ENCODE measurements at regions not wholly inside any gene's neighbourhood (a gene's known extent, or its start where the extent isn't known, plus 50 kb on each side); places are given as distances from the start of the nearest gene placed in this dataset.

- H3K27ac ChIP-seq (ENCODE audit: low read length) = no peak overlapping the region
- H3K4me1 Mint-ChIP-seq = no peaks in the 10 kb centered on the region
- H3K4me1 ChIP-seq (ENCODE audit: control insufficient read depth, insufficient read depth, low read length) = peaks cover 3% of the 10 kb centered on the region
- no peaks in the 10 kb centered on the region for H3K36me3 ChIP-seq (ENCODE audit: control insufficient read depth, insufficient read depth, low read length)
- peaks cover 0 to 6% of the 10 kb centered on the region in 2 donors for H3K27me3 Mint-ChIP-seq (ENCODE audit: low read depth in 2 of 2)
- WGBS (ENCODE audit: insufficient coverage) = 85% methylated on average over 7 of the region's 7 CpGs
- H3K36me3 Mint-ChIP-seq = no peaks in the 10 kb centered on the region
- H3K27ac Mint-ChIP-seq = no peak overlapping the region
- H3K9me3 ChIP-seq (ENCODE audit: control insufficient read depth, insufficient read depth, low read length) = no peaks in the 10 kb centered on the region
- intact Hi-C loops (cut with micrococcal nuclease) = no loop called here
- H3K4me3 ChIP-seq (ENCODE audit: low read length) = no peak overlapping the region
- ATAC-seq (no peak), DNase-seq (no peak)
- TF ChIP-seq, protein P1, sequence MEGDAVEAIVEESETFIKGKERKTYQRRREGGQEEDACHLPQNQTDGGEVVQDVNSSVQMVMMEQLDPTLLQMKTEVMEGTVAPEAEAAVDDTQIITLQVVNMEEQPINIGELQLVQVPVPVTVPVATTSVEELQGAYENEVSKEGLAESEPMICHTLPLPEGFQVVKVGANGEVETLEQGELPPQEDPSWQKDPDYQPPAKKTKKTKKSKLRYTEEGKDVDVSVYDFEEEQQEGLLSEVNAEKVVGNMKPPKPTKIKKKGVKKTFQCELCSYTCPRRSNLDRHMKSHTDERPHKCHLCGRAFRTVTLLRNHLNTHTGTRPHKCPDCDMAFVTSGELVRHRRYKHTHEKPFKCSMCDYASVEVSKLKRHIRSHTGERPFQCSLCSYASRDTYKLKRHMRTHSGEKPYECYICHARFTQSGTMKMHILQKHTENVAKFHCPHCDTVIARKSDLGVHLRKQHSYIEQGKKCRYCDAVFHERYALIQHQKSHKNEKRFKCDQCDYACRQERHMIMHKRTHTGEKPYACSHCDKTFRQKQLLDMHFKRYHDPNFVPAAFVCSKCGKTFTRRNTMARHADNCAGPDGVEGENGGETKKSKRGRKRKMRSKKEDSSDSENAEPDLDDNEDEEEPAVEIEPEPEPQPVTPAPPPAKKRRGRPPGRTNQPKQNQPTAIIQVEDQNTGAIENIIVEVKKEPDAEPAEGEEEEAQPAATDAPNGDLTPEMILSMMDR (IDR thresholded peaks at IDR 0.05) = no peak
- no peaks in the 10 kb centered on the region for H3K27me3 ChIP-seq (ENCODE audit: control insufficient read depth, insufficient read depth, low read length)
- no peaks in the 10 kb centered on the region for H3K9me3 Mint-ChIP-seq
- no peak overlapping the region for H3K4me3 Mint-ChIP-seq
Observed at GRCh38 chr1:228869312-228869824, 134.1 kb downstream of the RHOU start.

DNA sequence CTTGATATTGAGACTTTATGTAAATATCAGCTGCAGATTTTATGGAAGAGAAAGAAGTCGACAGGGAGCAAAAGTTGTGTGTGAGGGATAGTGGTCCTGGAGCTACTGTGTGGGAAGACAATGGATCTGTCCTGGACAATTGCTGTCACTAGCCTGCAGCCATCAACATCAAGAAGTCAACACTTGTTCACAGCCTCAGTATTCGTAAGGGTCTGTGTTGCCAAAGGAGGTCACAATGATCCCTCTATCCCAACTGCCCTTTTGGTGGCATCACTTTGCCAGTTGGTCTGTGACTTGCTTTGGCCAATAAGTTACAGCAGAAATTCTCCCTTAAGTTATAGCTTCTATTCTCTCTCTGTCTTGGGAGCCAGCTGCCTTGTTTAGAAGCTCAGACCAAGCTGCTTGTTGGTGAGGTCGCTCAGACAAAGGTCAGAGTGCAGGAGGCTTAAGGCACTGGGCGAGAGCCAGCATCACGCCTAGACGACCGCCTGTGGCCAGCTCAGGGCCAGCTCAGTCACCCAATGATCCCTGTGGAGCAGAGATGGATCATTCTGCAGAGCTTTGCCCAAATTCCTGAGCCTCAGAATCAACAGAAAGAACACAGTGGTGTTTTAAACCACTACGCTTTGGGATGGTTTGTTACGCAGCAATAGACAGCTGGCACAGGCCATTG lies 134.9 kb downstream of the RHOU start:
- H3K27ac ChIP-seq (ENCODE audit: low read length) = no peak overlapping the region
- Mint-ChIP-seq H3K27me3 (ENCODE audit: low read depth in 2 of 2) (peaks cover 0 to 9% of the 10 kb centered on the region in 2 donors), H3K36me3 (no peaks in the 10 kb centered on the region), H3K9me3 (no peaks in the 10 kb centered on the region), H3K4me1 (no peaks in the 10 kb centered on the region), H3K4me3 (no peak overlapping the region), H3K27ac (no peak overlapping the region)
- no peaks in the 10 kb centered on the region for H3K4me1 ChIP-seq (ENCODE audit: control insufficient read depth, insufficient read depth, low read length)
- H3K4me3 ChIP-seq (ENCODE audit: low read length) = no peak overlapping the region
- 95% methylated on average over 9 of the region's 9 CpGs for WGBS (ENCODE audit: insufficient coverage)
- DNase-seq (no peak), ATAC-seq (no peak)
- H3K36me3 ChIP-seq (ENCODE audit: control insufficient read depth, insufficient read depth, low read length) = no peaks in the 10 kb centered on the region
- no peaks in the 10 kb centered on the region for H3K9me3 ChIP-seq (ENCODE audit: control insufficient read depth, insufficient read depth, low read length)
- H3K27me3 ChIP-seq (ENCODE audit: control insufficient read depth, insufficient read depth, low read length) = no peaks in the 10 kb centered on the region
- TF ChIP-seq, protein P1 (IDR thresholded peaks at IDR 0.05) = no peak
- intact Hi-C loops (cut with micrococcal nuclease) = no loop called here

DNA sequence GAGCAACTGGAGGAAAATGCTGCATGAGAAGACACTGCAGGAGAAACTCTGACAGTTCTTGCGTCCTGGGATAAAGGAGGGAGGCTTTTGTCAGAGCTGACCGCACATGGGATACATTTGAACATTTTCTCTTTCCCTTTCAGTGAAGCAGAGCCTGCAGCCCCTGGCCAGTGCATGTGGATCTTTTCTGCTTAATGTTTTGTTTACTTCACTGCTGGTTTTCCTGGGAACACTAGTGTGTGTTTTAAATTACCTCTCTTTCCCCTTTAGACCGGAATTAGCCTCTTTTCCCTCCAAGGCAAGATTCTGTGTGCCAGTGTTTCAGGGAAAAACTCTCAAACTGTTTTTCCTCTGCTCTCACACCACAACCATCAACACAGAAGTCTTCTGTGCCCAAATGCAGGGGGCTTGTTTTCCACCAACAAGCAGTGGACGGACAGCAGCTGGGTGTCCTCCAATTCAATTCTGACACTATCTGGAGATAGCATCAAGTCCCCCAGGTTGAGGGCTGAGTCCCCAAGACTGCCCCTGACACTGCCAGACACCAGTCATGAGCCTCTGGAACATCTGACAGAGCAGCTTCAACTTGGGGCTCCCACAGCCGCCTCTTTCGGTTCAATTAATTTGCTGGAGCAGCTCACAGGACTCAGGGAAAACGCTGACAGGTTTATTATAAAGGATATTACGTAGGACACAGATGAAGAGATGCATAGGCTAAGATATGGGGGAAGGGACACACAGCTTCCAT lies 136.2 kb downstream of the RHOU start:
- H3K27ac Mint-ChIP-seq = no peak overlapping the region
- ATAC-seq = no peak

More for the DNA sequence above, 136.2 kb downstream of the RHOU start:
- no peak overlapping the region for H3K27ac ChIP-seq (ENCODE audit: low read length)
- H3K9me3 ChIP-seq (ENCODE audit: control insufficient read depth, insufficient read depth, low read length) = no peaks in the 10 kb centered on the region
- DNase-seq = no peak
- TF ChIP-seq, protein P1 (IDR thresholded peaks at IDR 0.05) = no peak
- no peaks in the 10 kb centered on the region for H3K4me1 ChIP-seq (ENCODE audit: control insufficient read depth, insufficient read depth, low read length)
- intact Hi-C loops (cut with micrococcal nuclease) = no loop called here
- Mint-ChIP-seq H3K27me3 (ENCODE audit: low read depth in 2 of 2) (peaks cover 0 to 12% of the 10 kb centered on the region in 2 donors), H3K4me3 (no peak overlapping the region), H3K4me1 (no peaks in the 10 kb centered on the region), H3K36me3 (no peaks in the 10 kb centered on the region), H3K9me3 (no peaks in the 10 kb centered on the region)
- WGBS (ENCODE audit: insufficient coverage) = 83% methylated on average over 8 of the region's 8 CpGs
- H3K36me3 ChIP-seq (ENCODE audit: control insufficient read depth, insufficient read depth, low read length) = no peaks in the 10 kb centered on the region
- no peak overlapping the region for H3K4me3 ChIP-seq (ENCODE audit: low read length)
- no peaks in the 10 kb centered on the region for H3K27me3 ChIP-seq (ENCODE audit: control insufficient read depth, insufficient read depth, low read length)
